GM23338 (cell line): ENCODE measurements at regions not wholly inside any gene's neighbourhood (a gene's known extent, or its start where the extent isn't known, plus 50 kb on each side); places are given as distances from the start of the nearest gene placed in this dataset.

Experiments used
- ATAC-seq: fragments of 200-7000 bp; cut with Tn5 transposase; 3 replicates; pipeline ENCODE4 v1.9.1; 2020
- DNase-seq: peaks from one replicate; pipeline ENCODE4 v3.0.0-alpha.2; 2015; ENCODE audit warnings: low spot score
- H2AFZ ChIP-seq: fragments of 200-600 bp; sonication (generic); 2 replicates; pipeline ENCODE4 v1.8.0; 2016; ENCODE audit warnings: antibody characterized with exemption, mild to moderate bottlenecking, moderate library complexity
- H3F3A ChIP-seq: fragments of 200-600 bp; sonication (generic); replicated peaks from 2 replicates; pipeline ENCODE4 v1.8.0; 2017; ENCODE audit warnings: antibody characterized with exemption, mixed run types, low read depth
- H3K27ac ChIP-seq: fragments of 200-600 bp; sonication (generic); 2 replicates; pipeline ENCODE4 v1.6.1; 2016; ENCODE audit warnings: low read depth
- H3K27me3 ChIP-seq: fragments of 200-600 bp; sonication (generic); 2 replicates; pipeline ENCODE4 v1.8.0; 2016; ENCODE audit warnings: mild to moderate bottlenecking, mixed run types, moderate library complexity; ENCODE audit not compliant: insufficient read depth
- H3K36me3 ChIP-seq: fragments of 200-600 bp; sonication (generic); 2 replicates; pipeline ENCODE4 v1.8.0; 2016; ENCODE audit warnings: mild to moderate bottlenecking; ENCODE audit not compliant: insufficient read depth
- H3K4me1 ChIP-seq: fragments of 200-600 bp; sonication (generic); 2 replicates; pipeline ENCODE4 v1.8.0; 2016; ENCODE audit warnings: mild to moderate bottlenecking, moderate library complexity; ENCODE audit not compliant: insufficient read depth
- H3K4me2 ChIP-seq: fragments of 200-600 bp; sonication (generic); 2 replicates; pipeline ENCODE4 v1.7.1; 2017; ENCODE audit warnings: mixed run types
- H3K4me3 ChIP-seq: fragments of 200-600 bp; sonication (generic); 2 replicates; pipeline ENCODE4 v1.6.1; 2016; ENCODE audit warnings: mixed run types
- H3K79me2 ChIP-seq: fragments of 200-600 bp; sonication (generic); replicated peaks from 2 replicates; pipeline ENCODE4 v1.8.0; 2017; ENCODE audit warnings: mild to moderate bottlenecking; ENCODE audit not compliant: insufficient read depth
- H3K9me2 ChIP-seq: fragments of 200-600 bp; sonication (generic); 2 replicates; pipeline ENCODE4 v1.8.0; 2017; ENCODE audit not compliant: insufficient read depth
- H4K20me1 ChIP-seq: fragments of 200-600 bp; sonication (generic); replicated peaks from 2 replicates; pipeline ENCODE4 v1.8.0; 2017; ENCODE audit warnings: mild to moderate bottlenecking; ENCODE audit not compliant: insufficient read depth
- H3K27ac Mint-ChIP-seq: 2 replicates; pipeline ENCODE4 v1.8.0; 2020; ENCODE audit warnings: inconsistent platforms, mild to moderate bottlenecking, moderate library complexity, mixed read lengths
- H3K27me3 Mint-ChIP-seq: 3 replicates; pipeline ENCODE4 v1.8.0; 2022; ENCODE audit warnings: low read depth, mild to moderate bottlenecking, moderate library complexity, mixed read lengths, inconsistent platforms; ENCODE audit not compliant: insufficient read depth, poor library complexity
- H3K36me3 Mint-ChIP-seq: 3 replicates; pipeline ENCODE4 v1.8.0; 2021; ENCODE audit warnings: low read depth, mild to moderate bottlenecking, inconsistent platforms, moderate library complexity, mixed read lengths
- H3K4me1 Mint-ChIP-seq: 3 replicates; pipeline ENCODE4 v1.8.0; 2020; ENCODE audit warnings: mild to moderate bottlenecking, inconsistent platforms, mixed read lengths
- H3K4me3 Mint-ChIP-seq: 3 replicates; pipeline ENCODE4 v1.8.0; 2021; ENCODE audit warnings: moderate library complexity, mild to moderate bottlenecking, inconsistent platforms, mixed read lengths
- H3K9me3 Mint-ChIP-seq: 3 replicates; pipeline ENCODE4 v1.8.0; 2020; ENCODE audit warnings: moderate library complexity, mild to moderate bottlenecking, inconsistent platforms, mixed read lengths
- EZH2 ChIP-seq: fragments of 200-600 bp; sonication (generic); IDR thresholded peaks from one replicate; pipeline ENCODE4 v1.8.0; 2017; ENCODE audit warnings: antibody characterized with exemption, mild to moderate bottlenecking, low read depth; ENCODE audit not compliant: unreplicated experiment
- EZH2phosphoT487 ChIP-seq: fragments of 200-600 bp; sonication (generic); IDR thresholded peaks from one replicate; pipeline ENCODE4 v1.8.1; 2018; ENCODE audit warnings: antibody characterized with exemption; ENCODE audit not compliant: unreplicated experiment
- POLR2AphosphoS5 ChIP-seq: IDR thresholded peaks from 2 replicates; pipeline ENCODE4 v1.6.1; 2016; ENCODE audit warnings: antibody characterized with exemption, low read depth
- REST ChIP-seq: IDR thresholded peaks from one replicate; pipeline ENCODE4 v1.6.1; 2018; ENCODE audit warnings: antibody characterized with exemption; ENCODE audit not compliant: unreplicated experiment
- ZNF114 ChIP-seq: fragments of 250-450 bp; sonication (Bioruptor Pico); IDR thresholded peaks from 2 replicates; pipeline ENCODE4 v1.5.0; 2020; ENCODE audit warnings: mild to moderate bottlenecking, moderate library complexity
- ZNF331 ChIP-seq: fragments of 250-450 bp; sonication (Bioruptor Pico); IDR thresholded peaks from 2 replicates; pipeline ENCODE4 v1.5.0; 2020; ENCODE audit warnings: low read depth, mild to moderate bottlenecking, moderate library complexity
- TF ChIP-seq, protein P1 (sequence below): fragments of 250-450 bp; sonication (Bioruptor Pico); IDR thresholded peaks from 2 replicates; pipeline ENCODE4 v1.5.0; 2020; ENCODE audit warnings: mild to moderate bottlenecking, moderate library complexity

GRCh38 chr5:7131680-7132079 lies 264.3 kb upstream of the ADCY2 start:
- Mint-ChIP-seq H3K36me3 (peaks cover 2% of the 10 kb centered on the region; the same call in 1 of the 3 replicates), H3K4me3 (no peak overlapping the region), H3K27ac (no peak overlapping the region), H3K9me3 (peaks cover 32% of the 10 kb centered on the region), H3K4me1 (no peaks in the 10 kb centered on the region), H3K27me3 (peaks cover 1% of the 10 kb centered on the region)
- H3K4me1 ChIP-seq = no peaks in the 10 kb centered on the region
- H3K4me2 ChIP-seq = no peak overlapping the region
- 0 out of 2 replicates have a peak overlapping the region, but pooled peaks have one; percentile 29 for H2AFZ ChIP-seq
- no peaks in the 10 kb centered on the region for H3K36me3 ChIP-seq
- DNase-seq (no peak), ATAC-seq (no peak)
- H3K79me2 ChIP-seq = no peaks in the 10 kb centered on the region
- H3F3A ChIP-seq = no peaks in the 10 kb centered on the region
- H3K27me3 ChIP-seq = no peaks in the 10 kb centered on the region
- no peak overlapping the region for H3K4me3 ChIP-seq
- no peak overlapping the region for H3K27ac ChIP-seq
- TF ChIP-seq ZNF331 (CRISPR knock-in tag) (no peak), EZH2 (no peak), REST (no peak), ZNF114 (CRISPR knock-in tag) (no peak), EZH2phosphoT487 (no peak), POLR2AphosphoS5 (no peak)
- TF ChIP-seq, protein P1, sequence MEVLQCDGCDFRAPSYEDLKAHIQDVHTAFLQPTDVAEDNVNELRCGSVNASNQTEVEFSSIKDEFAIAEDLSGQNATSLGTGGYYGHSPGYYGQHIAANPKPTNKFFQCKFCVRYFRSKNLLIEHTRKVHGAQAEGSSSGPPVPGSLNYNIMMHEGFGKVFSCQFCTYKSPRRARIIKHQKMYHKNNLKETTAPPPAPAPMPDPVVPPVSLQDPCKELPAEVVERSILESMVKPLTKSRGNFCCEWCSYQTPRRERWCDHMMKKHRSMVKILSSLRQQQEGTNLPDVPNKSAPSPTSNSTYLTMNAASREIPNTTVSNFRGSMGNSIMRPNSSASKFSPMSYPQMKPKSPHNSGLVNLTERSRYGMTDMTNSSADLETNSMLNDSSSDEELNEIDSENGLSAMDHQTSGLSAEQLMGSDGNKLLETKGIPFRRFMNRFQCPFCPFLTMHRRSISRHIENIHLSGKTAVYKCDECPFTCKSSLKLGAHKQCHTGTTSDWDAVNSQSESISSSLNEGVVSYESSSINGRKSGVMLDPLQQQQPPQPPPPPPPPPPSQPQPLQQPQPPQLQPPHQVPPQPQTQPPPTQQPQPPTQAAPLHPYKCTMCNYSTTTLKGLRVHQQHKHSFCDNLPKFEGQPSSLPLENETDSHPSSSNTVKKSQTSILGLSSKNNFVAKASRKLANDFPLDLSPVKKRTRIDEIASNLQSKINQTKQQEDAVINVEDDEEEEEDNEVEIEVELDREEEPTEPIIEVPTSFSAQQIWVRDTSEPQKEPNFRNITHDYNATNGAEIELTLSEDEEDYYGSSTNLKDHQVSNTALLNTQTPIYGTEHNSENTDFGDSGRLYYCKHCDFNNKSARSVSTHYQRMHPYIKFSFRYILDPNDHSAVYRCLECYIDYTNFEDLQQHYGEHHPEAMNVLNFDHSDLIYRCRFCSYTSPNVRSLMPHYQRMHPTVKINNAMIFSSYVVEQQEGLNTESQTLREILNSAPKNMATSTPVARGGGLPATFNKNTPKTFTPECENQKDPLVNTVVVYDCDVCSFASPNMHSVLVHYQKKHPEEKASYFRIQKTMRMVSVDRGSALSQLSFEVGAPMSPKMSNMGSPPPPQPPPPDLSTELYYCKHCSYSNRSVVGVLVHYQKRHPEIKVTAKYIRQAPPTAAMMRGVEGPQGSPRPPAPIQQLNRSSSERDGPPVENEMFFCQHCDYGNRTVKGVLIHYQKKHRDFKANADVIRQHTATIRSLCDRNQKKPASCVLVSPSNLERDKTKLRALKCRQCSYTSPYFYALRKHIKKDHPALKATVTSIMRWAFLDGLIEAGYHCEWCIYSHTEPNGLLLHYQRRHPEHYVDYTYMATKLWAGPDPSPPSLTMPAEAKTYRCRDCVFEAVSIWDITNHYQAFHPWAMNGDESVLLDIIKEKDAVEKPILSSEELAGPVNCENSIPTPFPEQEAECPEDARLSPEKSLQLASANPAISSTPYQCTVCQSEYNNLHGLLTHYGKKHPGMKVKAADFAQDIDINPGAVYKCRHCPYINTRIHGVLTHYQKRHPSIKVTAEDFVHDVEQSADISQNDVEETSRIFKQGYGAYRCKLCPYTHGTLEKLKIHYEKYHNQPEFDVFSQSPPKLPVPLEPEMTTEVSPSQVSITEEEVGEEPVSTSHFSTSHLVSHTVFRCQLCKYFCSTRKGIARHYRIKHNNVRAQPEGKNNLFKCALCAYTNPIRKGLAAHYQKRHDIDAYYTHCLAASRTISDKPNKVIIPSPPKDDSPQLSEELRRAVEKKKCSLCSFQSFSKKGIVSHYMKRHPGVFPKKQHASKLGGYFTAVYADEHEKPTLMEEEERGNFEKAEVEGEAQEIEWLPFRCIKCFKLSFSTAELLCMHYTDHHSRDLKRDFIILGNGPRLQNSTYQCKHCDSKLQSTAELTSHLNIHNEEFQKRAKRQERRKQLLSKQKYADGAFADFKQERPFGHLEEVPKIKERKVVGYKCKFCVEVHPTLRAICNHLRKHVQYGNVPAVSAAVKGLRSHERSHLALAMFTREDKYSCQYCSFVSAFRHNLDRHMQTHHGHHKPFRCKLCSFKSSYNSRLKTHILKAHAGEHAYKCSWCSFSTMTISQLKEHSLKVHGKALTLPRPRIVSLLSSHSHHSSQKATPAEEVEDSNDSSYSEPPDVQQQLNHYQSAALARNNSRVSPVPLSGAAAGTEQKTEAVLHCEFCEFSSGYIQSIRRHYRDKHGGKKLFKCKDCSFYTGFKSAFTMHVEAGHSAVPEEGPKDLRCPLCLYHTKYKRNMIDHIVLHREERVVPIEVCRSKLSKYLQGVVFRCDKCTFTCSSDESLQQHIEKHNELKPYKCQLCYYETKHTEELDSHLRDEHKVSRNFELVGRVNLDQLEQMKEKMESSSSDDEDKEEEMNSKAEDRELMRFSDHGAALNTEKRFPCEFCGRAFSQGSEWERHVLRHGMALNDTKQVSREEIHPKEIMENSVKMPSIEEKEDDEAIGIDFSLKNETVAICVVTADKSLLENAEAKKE = no peak
- H3K9me2 ChIP-seq = 0 out of 2 replicates have a peak, but pooled peaks cover 8% of the 10 kb centered on the region
- no peaks in the 10 kb centered on the region for H4K20me1 ChIP-seq
